Thymus (tissue), 11 donors: ENCODE measurements at regions not wholly inside any gene's neighbourhood (a gene's known extent, or its start where the extent isn't known, plus 50 kb on each side); places are given as distances from the start of the nearest gene placed in this dataset.

Source experiments
- DNase-seq, 9 donors: peaks; one replicate each; pipeline ENCODE4 v3.0.0-alpha.2; 2013; ENCODE audit warnings: low spot score in 9 of 9, low read depth in 6 of 9, missing footprints in 1 of 9
- H3K27ac ChIP-seq, 2 donors: one replicate each; pipeline ENCODE4 v1.5.1; 2013; ENCODE audit warnings: control low read depth in 1 of 2, low read depth in 1 of 2, low read length in 1 of 2, mild to moderate bottlenecking in 1 of 2, moderate library complexity in 1 of 2
- H3K27me3 ChIP-seq, 2 donors: one replicate each; pipeline ENCODE4 v1.5.1; 2013; ENCODE audit warnings: low read length in 1 of 2; ENCODE audit not compliant: control insufficient read depth in 2 of 2, insufficient read depth in 1 of 2
- H3K36me3 ChIP-seq, 2 donors: one replicate each; pipeline ENCODE4 v1.5.1; 2013; ENCODE audit warnings: low read length in 1 of 2, mild to moderate bottlenecking in 1 of 2, moderate library complexity in 1 of 2; ENCODE audit not compliant: control insufficient read depth in 2 of 2, insufficient read depth in 2 of 2
- H3K4me1 ChIP-seq, 2 donors: one replicate each; pipeline ENCODE4 v1.5.1; 2013; ENCODE audit warnings: low read length in 2 of 2; ENCODE audit not compliant: control insufficient read depth in 2 of 2, insufficient read depth in 2 of 2
- H3K4me3 ChIP-seq, 2 donors: one replicate each; pipeline ENCODE4 v1.5.1; 2013; ENCODE audit warnings: low read length in 2 of 2, control low read depth in 1 of 2, mild to moderate bottlenecking in 1 of 2
- H3K9me3 ChIP-seq, 2 donors: one replicate each; pipeline ENCODE4 v1.5.1; 2013; ENCODE audit warnings: low read length in 1 of 2, mild to moderate bottlenecking in 1 of 2; ENCODE audit not compliant: control insufficient read depth in 2 of 2, insufficient read depth in 1 of 2
- WGBS: extraction: QIAGEN DNeasy Blood & Tissue Kit; methylation state at CpG from one replicate; pipeline ENCODE4 v1.1.7; 2013; 5-methylcytosine and 5-hydroxymethylcytosine counted together
- donor health status: healthy.

- WGBS = 94% methylated on average over 9 of the region's 9 CpGs
- Histone ChIP-seq H3K9me3 (no peaks in the 10 kb centered on the region), H3K36me3 (no peaks in the 10 kb centered on the region), H3K27ac (no peak overlapping the region), H3K4me1 (no peaks in the 10 kb centered on the region), H3K4me3 (no peak overlapping the region), H3K27me3 (peaks cover 17 to 27% of the 10 kb centered on the region in 2 donors)
- no peak for DNase-seq
Measured at GRCh38 chr9:93864840-93865239, 90.3 kb downstream of the BARX1 start.

- Histone ChIP-seq H3K4me1 (no peaks in the 10 kb centered on the region), H3K27ac (no peak overlapping the region), H3K9me3 (no peaks in the 10 kb centered on the region), H3K36me3 (no peaks in the 10 kb centered on the region), H3K27me3 (peaks cover 20 to 35% of the 10 kb centered on the region in 2 donors), H3K4me3 (no peak overlapping the region)
- no peak for DNase-seq
- 52% methylated on average over 12 of the region's 12 CpGs for WGBS
Measured at GRCh38 chr9:93864032-93864431, 91.1 kb downstream of the BARX1 start.

DNA sequence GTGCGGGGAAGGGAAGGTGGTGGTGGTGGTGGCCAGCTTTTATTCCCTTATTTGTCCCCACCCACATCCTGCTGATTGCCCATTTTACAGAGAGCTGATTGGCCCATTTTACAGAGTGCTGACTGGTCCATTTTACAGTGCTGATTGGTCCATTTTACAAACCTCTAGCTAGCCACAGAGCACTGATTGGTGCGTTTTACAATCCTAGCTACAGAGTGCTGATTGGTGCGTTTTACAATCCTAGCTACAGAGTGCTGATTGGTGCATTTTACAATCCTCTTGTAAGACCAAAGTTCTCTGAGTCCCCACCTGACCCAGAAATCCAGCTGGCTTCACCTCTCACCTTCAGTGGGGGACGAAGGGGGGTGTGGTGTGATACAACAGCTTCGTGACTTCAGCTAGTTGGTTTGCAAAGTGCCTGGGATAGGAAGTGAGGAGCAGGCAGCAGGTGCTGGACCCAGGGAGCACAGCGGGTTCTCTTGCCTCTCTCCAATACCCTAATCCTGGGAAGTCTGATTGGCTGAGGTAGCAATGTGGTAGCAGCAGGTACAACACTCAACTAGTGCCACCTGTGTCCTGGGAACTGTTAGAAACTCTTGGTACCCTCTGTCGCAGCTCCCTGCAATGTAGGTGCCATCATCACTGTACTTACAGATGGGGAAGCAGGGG is 92.1 kb downstream of the BARX1 start:
- 83% methylated on average over 7 of the region's 7 CpGs for WGBS
- Histone ChIP-seq H3K4me1 (no peaks in the 10 kb centered on the region), H3K36me3 (no peaks in the 10 kb centered on the region), H3K9me3 (no peaks in the 10 kb centered on the region), H3K27ac (no peak overlapping the region), H3K4me3 (no peak overlapping the region), H3K27me3 (peaks cover 20 to 39% of the 10 kb centered on the region in 2 donors)
- no peak for DNase-seq

GRCh38 chr9:93861736-93862358 is 93.3 kb downstream of the BARX1 start:
- no peaks in the 10 kb centered on the region for H3K9me3 ChIP-seq
- H3K4me3 ChIP-seq = no peak overlapping the region
- peaks cover 20 to 39% of the 10 kb centered on the region in 2 donors for H3K27me3 ChIP-seq
- DNase-seq = no peak
- H3K27ac ChIP-seq = no peak overlapping the region
- H3K4me1 ChIP-seq = no peaks in the 10 kb centered on the region
- H3K36me3 ChIP-seq = no peaks in the 10 kb centered on the region
- WGBS = 89% methylated on average over 5 of the region's 5 CpGs

DNA sequence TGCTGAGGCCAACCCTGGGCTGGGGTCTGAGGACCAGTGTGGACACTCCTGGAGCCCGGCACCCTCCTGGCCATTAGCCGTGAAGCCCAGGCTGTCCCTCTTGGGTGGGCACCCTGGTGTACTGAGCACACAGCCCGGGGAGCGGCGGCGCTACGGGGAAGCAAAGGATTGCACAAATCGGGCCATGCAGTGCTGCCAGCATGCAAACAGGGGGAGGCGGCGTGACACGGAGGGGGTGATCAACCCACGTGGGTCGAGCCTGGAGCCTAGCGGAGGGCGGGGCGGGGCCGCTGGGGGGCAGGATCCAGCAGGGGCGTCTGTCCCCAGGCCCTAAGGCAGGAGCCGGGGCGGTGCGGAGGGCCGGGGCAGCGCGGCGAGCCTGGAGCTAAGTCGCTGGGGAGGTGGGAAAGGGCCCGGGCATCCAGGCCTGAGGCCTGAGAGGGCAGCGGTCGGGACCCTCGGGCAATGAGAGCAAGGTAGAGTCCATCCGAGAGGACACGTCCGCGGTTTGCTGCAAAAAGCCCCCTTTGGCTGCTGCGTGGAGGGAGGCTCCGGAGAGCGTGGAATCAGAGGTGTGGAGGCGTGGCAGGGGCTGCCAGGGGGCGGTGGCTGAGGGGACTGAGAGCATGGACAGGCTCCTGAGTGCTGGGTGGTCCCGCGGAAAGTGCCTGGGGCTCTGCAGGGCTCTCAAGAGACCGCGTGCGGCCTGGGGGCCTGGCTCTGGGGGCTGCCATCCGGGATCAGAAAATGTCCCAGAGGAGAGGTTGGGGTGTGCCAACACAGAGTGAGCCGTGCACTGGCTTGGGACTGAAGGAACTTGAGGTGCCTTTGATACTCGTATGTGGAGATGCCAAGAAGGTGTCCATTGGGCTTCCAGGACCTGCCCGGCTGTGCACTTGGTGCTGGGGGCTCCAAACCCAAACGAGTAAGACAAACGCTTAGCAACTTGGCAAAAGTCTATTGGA is 94.2 kb downstream of the BARX1 start:
- Histone ChIP-seq H3K27me3 (peaks cover 20 to 39% of the 10 kb centered on the region in 2 donors), H3K4me1 (no peaks in the 10 kb centered on the region), H3K36me3 (no peaks in the 10 kb centered on the region), H3K4me3 (no peak overlapping the region), H3K27ac (no peak overlapping the region), H3K9me3 (no peaks in the 10 kb centered on the region)
- no peak for DNase-seq
- WGBS = 14% methylated on average over 50 of the region's 50 CpGs

DNA sequence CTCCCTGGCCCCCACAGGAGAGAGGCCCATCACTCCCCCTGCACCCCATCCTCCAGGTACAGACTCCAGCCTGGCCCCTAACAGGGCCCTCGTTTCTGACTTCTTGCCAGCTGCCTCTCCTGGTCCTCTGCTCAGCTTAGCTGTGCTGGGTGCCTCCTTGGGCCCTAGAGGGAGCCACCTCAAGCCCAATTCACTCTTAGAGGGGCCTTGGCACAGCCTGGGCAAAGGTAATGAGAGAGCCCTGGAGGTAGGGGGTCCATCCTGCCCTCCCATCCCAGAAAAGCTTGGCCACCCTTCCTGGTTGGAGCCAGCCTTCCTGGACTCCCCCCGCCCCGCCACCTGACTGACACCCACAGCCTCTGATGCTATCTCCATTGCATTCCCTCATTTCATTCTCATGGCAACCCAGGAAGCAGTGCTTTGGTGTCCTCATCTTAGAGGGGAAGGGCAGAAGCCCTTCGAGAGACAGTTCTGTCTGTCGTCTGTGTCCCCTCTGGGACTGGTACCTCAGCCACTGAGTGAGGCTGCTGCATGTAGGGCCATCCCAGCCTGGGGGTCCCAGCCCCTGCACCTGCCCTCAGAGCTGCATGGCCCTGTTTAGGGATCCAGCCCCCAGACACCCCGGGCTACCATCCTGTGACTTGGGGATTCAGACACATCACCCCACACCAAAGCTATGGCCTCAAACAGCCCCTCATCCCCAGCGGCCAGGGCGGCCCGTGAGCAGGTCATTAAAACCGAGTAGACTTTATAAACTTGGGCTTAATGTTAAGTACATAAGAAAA is 95.5 kb downstream of the BARX1 start:
- WGBS = 79% methylated on average over 10 of the region's 10 CpGs
- no peak overlapping the region for H3K27ac ChIP-seq
- no peaks in the 10 kb centered on the region for H3K4me1 ChIP-seq
- H3K4me3 ChIP-seq = no peak overlapping the region
- H3K36me3 ChIP-seq = no peaks in the 10 kb centered on the region
- H3K27me3 ChIP-seq = peaks cover 20 to 36% of the 10 kb centered on the region in 2 donors
- H3K9me3 ChIP-seq = no peaks in the 10 kb centered on the region
- DNase-seq = no peak

GRCh38 chr9:93857528-93857927 is 97.6 kb downstream of the BARX1 start:
- H3K4me1 ChIP-seq = no peaks in the 10 kb centered on the region

DNA sequence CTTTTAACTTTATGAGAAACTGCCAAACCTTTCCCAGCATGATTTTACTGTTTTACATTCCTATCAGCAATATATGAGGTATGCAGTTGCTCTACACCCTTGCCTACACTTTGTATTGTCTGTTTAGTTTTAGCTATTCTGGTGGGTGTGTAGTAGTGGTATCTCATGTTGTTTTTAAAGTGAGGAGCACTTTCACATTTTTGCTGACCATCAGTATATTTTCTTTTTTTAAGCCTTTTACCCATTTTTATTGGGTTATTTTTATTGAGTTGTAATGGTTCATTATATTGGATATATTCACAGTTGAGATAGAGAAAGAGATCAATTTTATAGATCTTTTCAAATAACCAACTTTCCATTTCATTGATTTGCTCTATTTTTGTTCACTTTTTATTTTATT is 102.4 kb downstream of the BARX1 start:
- Histone ChIP-seq H3K27ac (no peak overlapping the region), H3K27me3 (no peaks in the 10 kb centered on the region), H3K4me1 (no peaks in the 10 kb centered on the region), H3K4me3 (no peak overlapping the region), H3K9me3 (no peaks in the 10 kb centered on the region), H3K36me3 (no peaks in the 10 kb centered on the region)
- no peak for DNase-seq

More at GRCh38 chr9:93857528-93857927, 97.6 kb downstream of the BARX1 start:
- DNase-seq = no peak
- Histone ChIP-seq H3K27me3 (peaks cover 20 to 36% of the 10 kb centered on the region in 2 donors), H3K4me3 (no peak overlapping the region), H3K9me3 (no peaks in the 10 kb centered on the region), H3K36me3 (no peaks in the 10 kb centered on the region), H3K27ac (no peak overlapping the region)
